ENCODE measurements at regions not wholly inside any gene's neighbourhood (a gene's known extent, or its start where the extent isn't known, plus 50 kb on each side); places are given as distances from the start of the nearest gene placed in this dataset.

- H4K20me1 ChIP-seq (ENCODE audit: insufficient read depth), result no peaks in the 10 kb centered on the region
- no peaks in the 10 kb centered on the region for H3K9me3 ChIP-seq (ENCODE audit: low read length)
- H3K27me3 ChIP-seq (ENCODE audit: insufficient read depth, low read depth, low read length), result no peaks in the 10 kb centered on the region
- no peaks in the 10 kb centered on the region for H3F3A ChIP-seq (ENCODE audit: insufficient read depth, low read length, poor library complexity, severe bottlenecking)
- H3K36me3 ChIP-seq (ENCODE audit: insufficient read depth, low read length), result no peaks in the 10 kb centered on the region
- TF ChIP-seq EZH2 (IDR thresholded peaks at IDR 0.05; ENCODE audit: borderline replicate concordance, insufficient read depth, low read length, poor library complexity, severe bottlenecking), result no peak
- no peak for TF ChIP-seq RAD21 (conservative IDR thresholded peaks at IDR 0.05)
- no peak for TF ChIP-seq EP300 (conservative IDR thresholded peaks at IDR 0.05; ENCODE audit: poor library complexity, severe bottlenecking)
- TF ChIP-seq POLR2AphosphoS5 (IDR thresholded peaks at IDR 0.05), result no peak
- TF ChIP-seq, protein P1, sequence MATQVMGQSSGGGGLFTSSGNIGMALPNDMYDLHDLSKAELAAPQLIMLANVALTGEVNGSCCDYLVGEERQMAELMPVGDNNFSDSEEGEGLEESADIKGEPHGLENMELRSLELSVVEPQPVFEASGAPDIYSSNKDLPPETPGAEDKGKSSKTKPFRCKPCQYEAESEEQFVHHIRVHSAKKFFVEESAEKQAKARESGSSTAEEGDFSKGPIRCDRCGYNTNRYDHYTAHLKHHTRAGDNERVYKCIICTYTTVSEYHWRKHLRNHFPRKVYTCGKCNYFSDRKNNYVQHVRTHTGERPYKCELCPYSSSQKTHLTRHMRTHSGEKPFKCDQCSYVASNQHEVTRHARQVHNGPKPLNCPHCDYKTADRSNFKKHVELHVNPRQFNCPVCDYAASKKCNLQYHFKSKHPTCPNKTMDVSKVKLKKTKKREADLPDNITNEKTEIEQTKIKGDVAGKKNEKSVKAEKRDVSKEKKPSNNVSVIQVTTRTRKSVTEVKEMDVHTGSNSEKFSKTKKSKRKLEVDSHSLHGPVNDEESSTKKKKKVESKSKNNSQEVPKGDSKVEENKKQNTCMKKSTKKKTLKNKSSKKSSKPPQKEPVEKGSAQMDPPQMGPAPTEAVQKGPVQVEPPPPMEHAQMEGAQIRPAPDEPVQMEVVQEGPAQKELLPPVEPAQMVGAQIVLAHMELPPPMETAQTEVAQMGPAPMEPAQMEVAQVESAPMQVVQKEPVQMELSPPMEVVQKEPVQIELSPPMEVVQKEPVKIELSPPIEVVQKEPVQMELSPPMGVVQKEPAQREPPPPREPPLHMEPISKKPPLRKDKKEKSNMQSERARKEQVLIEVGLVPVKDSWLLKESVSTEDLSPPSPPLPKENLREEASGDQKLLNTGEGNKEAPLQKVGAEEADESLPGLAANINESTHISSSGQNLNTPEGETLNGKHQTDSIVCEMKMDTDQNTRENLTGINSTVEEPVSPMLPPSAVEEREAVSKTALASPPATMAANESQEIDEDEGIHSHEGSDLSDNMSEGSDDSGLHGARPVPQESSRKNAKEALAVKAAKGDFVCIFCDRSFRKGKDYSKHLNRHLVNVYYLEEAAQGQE (IDR thresholded peaks at IDR 0.05; ENCODE audit: borderline replicate concordance), result no peak
- no peak for TF ChIP-seq SMC3 (conservative IDR thresholded peaks at IDR 0.05; ENCODE audit: poor library complexity)
- TF ChIP-seq MXI1 (conservative IDR thresholded peaks at IDR 0.05; ENCODE audit: poor library complexity, severe bottlenecking), result no peak
- no peak for TF ChIP-seq TAF1 (IDR thresholded peaks at IDR 0.05; ENCODE audit: low read depth)
- TF ChIP-seq CTCF (IDR thresholded peaks at IDR 0.05; ENCODE audit: poor library complexity, severe bottlenecking), result no peak
- H3K79me2 ChIP-seq (replicated peaks; ENCODE audit: insufficient read depth, low read length), result no peaks in the 10 kb centered on the region
- H3K27ac ChIP-seq (ENCODE audit: low read length), result no peak overlapping the region
- H3K9ac ChIP-seq (ENCODE audit: low read length), result no peak overlapping the region
- H3K4me2 ChIP-seq (ENCODE audit: low read length), result no peak overlapping the region
- no peak overlapping the region for H3K4me3 ChIP-seq (ENCODE audit: low read length)
- no peaks in the 10 kb centered on the region for H3K9me2 ChIP-seq (ENCODE audit: insufficient read depth, low read length)
- H2AFZ ChIP-seq (ENCODE audit: low read depth, low read length), result no peak overlapping the region
Measured at GRCh38 chr1:209370241-209370995, 213.1 kb upstream of the CAMK1G start.

DNA sequence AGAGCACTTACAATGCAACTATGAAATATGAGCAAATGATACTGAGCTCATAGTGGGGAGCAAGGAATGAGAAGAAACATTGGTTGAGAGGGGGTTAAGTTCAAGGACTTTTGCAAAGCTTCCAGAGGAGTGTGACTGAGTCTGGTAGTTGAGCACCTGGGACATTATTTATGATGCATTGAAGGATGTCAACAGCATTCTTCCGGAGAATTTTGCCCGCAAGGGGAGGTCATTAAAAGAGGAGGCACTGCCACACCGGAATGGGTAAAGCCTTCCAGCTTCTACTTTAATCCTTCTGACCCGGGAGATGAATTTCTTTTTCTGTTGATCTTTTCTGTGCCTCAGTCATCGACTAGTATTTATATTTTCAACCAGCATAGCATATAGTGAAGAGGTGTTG, 208.4 kb upstream of the CAMK1G start:
- TF ChIP-seq CTCF (IDR thresholded peaks at IDR 0.05; ENCODE audit: poor library complexity, severe bottlenecking), result no peak
- TF ChIP-seq MXI1 (conservative IDR thresholded peaks at IDR 0.05; ENCODE audit: poor library complexity, severe bottlenecking), result no peak
- no peak for TF ChIP-seq EZH2 (IDR thresholded peaks at IDR 0.05; ENCODE audit: borderline replicate concordance, insufficient read depth, low read length, poor library complexity, severe bottlenecking)
- TF ChIP-seq RAD21 (conservative IDR thresholded peaks at IDR 0.05), result no peak
- no peak for TF ChIP-seq SMC3 (conservative IDR thresholded peaks at IDR 0.05; ENCODE audit: poor library complexity)
- TF ChIP-seq POLR2AphosphoS5 (IDR thresholded peaks at IDR 0.05), result no peak
- TF ChIP-seq TAF1 (IDR thresholded peaks at IDR 0.05; ENCODE audit: low read depth), result no peak
- no peak for TF ChIP-seq EP300 (conservative IDR thresholded peaks at IDR 0.05; ENCODE audit: poor library complexity, severe bottlenecking)
- TF ChIP-seq, protein P1 (IDR thresholded peaks at IDR 0.05; ENCODE audit: borderline replicate concordance), result no peak
- Histone ChIP-seq H3K27ac (ENCODE audit: low read length) (no peak overlapping the region), H3K4me3 (ENCODE audit: low read length) (no peak overlapping the region), H3K79me2 (replicated peaks; ENCODE audit: insufficient read depth, low read length) (no peaks in the 10 kb centered on the region), H2AFZ (ENCODE audit: low read depth, low read length) (no peak overlapping the region), H3F3A (ENCODE audit: insufficient read depth, low read length, poor library complexity, severe bottlenecking) (no peaks in the 10 kb centered on the region), H4K20me1 (ENCODE audit: insufficient read depth) (no peaks in the 10 kb centered on the region), H3K9me3 (ENCODE audit: low read length) (no peaks in the 10 kb centered on the region), H3K4me2 (ENCODE audit: low read length) (no peak overlapping the region), H3K9ac (ENCODE audit: low read length) (no peak overlapping the region), H3K36me3 (ENCODE audit: insufficient read depth, low read length) (no peaks in the 10 kb centered on the region), H3K27me3 (ENCODE audit: insufficient read depth, low read depth, low read length) (no peaks in the 10 kb centered on the region), H3K9me2 (ENCODE audit: insufficient read depth, low read length) (no peaks in the 10 kb centered on the region)
